ENCODE measurements at regions not wholly inside any gene's neighbourhood (a gene's known extent, or its start where the extent isn't known, plus 50 kb on each side); places are given as distances from the start of the nearest gene placed in this dataset.

GRCh38 chr12:43255522-43256111 is 296.4 kb downstream of the ADAMTS20 start:
- H3K27ac ChIP-seq: no peak overlapping the region
- TF ChIP-seq, protein P1, sequence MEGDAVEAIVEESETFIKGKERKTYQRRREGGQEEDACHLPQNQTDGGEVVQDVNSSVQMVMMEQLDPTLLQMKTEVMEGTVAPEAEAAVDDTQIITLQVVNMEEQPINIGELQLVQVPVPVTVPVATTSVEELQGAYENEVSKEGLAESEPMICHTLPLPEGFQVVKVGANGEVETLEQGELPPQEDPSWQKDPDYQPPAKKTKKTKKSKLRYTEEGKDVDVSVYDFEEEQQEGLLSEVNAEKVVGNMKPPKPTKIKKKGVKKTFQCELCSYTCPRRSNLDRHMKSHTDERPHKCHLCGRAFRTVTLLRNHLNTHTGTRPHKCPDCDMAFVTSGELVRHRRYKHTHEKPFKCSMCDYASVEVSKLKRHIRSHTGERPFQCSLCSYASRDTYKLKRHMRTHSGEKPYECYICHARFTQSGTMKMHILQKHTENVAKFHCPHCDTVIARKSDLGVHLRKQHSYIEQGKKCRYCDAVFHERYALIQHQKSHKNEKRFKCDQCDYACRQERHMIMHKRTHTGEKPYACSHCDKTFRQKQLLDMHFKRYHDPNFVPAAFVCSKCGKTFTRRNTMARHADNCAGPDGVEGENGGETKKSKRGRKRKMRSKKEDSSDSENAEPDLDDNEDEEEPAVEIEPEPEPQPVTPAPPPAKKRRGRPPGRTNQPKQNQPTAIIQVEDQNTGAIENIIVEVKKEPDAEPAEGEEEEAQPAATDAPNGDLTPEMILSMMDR (conservative IDR thresholded peaks at IDR 0.05): no peak

DNA sequence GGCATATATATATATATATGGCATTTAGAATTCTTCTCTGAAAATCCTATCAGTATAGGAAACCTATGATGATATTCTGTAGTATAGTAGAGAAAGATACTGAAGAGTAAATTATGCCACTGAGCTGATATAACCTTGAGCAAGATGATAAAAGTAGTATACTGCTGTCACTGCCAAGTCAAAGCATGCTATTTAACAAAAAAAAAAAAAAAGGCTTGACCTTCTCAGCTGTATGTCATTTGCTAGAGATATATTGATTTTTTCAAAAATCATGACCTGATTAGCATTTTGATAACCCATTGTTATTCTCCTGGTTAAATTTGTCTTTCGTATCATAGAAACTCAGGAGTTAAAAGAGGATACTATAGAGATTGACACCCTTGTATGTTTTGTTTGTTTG is 299.4 kb downstream of the ADAMTS20 start:
- H3K27ac ChIP-seq: no peak overlapping the region
- TF ChIP-seq, protein P1 (conservative IDR thresholded peaks at IDR 0.05): no peak

GRCh38 chr12:43245947-43246346 is 306.1 kb downstream of the ADAMTS20 start:
- no peak overlapping the region for H3K27ac ChIP-seq
- TF ChIP-seq, protein P1 (conservative IDR thresholded peaks at IDR 0.05): no peak

DNA sequence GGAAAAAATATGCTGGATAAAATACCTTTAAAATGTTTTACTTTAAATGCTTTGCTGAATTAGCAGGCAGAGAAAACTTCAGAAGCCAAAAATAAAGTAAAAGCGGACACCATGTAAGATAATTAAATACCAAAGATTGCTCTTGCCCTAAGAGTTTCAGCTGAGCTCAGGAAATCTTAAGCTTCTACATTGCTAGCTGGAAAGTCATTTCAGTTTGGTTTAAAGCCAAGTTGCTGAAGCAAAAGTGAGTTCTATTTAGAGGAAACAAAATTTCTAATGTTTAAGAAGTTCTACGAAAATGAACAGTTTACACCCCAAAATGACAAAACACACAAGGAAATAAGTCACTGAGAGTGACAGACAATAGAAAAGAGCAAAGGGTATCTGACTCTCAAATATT is 310.0 kb downstream of the ADAMTS20 start:
- TF ChIP-seq, protein P1 (conservative IDR thresholded peaks at IDR 0.05): no peak
- H3K27ac ChIP-seq: no peak overlapping the region

- TF ChIP-seq, protein P1 (conservative IDR thresholded peaks at IDR 0.05): no peak
- no peak overlapping the region for H3K27ac ChIP-seq
Measured at GRCh38 chr12:43238281-43238680, 313.7 kb downstream of the ADAMTS20 start.

DNA sequence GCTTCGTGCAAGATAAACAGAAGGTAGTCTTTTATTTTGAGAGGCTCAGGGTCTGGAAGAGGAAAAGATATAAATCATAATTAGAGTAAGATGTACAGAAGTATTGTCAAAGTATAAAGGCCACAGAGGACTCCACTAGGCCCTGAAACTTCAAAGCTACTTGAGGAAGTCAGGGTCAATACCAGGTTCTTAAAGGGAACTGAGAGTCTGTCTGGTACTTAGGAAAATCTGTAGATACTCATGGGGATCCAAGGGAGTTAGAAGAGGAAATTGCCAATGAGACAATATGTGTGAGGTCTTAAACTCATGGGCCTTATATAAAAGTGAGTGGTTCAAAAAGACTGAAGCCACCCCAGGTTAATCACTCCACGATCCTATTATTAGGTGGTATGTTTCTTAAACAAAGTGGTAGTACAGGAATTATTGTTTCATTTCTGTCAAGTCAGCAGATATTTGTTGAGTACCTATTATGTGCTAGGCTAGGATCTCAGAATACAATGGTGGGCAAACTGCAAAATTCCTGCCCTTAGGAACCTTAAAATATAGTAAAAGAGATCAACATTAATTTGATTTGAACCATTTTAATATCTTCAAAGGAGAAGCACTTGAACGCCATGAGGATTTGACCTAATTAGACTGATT is 314.6 kb downstream of the ADAMTS20 start:
- TF ChIP-seq, protein P1 (conservative IDR thresholded peaks at IDR 0.05): no peak
- H3K27ac ChIP-seq: no peak overlapping the region

DNA sequence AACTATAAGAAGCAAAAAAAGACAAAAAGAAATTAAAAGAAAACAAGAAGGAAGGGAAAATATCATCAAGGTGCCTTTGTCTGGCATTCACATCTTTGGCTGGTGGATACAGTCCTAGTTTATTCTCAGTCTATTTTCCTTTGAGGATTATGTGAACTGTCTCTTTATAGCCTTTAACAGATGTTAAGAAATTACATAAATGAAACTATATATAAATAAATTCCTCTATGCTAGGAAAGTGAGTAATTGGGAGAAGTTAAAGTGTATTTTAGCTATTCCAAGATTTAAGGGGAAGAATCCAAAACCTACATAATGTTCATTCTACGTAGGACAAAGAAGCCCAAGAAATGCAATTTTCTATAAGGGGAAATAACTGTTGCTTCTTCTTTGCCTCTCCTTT is 316.3 kb downstream of the ADAMTS20 start:
- TF ChIP-seq, protein P1 (conservative IDR thresholded peaks at IDR 0.05): no peak
- H3K27ac ChIP-seq: no peak overlapping the region
